ENCODE measurements at regions not wholly inside any gene's neighbourhood (a gene's known extent, or its start where the extent isn't known, plus 50 kb on each side); places are given as distances from the start of the nearest gene placed in this dataset.

DNA sequence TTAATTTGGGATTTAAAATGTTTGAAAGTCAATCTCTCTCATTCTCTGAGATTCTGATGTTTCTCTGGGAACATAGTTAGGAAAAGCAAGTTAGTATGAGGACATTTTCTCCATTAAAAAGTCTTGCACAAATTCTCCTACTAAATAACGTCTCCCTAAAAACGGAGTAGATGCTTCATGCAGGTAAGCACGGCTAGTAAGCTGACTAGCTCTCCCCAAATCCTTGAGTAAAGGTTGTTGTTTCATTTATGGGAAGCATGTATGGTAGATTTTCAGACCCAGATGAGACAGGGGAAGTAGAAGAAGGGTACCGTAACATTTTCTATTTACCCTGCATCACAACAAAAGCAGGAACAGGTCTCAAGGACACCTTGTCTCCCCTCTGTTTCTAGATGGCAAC is 181.5 kb upstream of the TSPY4 start:
- TF ChIP-seq POLR2A (IDR thresholded peaks at IDR 0.05; ENCODE audit: insufficient read depth in 1 of 2, low read depth in 2 of 2, low read length in 2 of 2), result no peak
- TF ChIP-seq, protein P1, sequence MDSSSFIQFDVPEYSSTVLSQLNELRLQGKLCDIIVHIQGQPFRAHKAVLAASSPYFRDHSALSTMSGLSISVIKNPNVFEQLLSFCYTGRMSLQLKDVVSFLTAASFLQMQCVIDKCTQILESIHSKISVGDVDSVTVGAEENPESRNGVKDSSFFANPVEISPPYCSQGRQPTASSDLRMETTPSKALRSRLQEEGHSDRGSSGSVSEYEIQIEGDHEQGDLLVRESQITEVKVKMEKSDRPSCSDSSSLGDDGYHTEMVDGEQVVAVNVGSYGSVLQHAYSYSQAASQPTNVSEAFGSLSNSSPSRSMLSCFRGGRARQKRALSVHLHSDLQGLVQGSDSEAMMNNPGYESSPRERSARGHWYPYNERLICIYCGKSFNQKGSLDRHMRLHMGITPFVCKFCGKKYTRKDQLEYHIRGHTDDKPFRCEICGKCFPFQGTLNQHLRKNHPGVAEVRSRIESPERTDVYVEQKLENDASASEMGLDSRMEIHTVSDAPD (CRISPR knock-in tag; IDR thresholded peaks at IDR 0.05), result no peak
- no peak for TF ChIP-seq FOSL1 (CRISPR knock-in tag; IDR thresholded peaks at IDR 0.05; ENCODE audit: borderline replicate concordance)
- TF ChIP-seq, protein P2, sequence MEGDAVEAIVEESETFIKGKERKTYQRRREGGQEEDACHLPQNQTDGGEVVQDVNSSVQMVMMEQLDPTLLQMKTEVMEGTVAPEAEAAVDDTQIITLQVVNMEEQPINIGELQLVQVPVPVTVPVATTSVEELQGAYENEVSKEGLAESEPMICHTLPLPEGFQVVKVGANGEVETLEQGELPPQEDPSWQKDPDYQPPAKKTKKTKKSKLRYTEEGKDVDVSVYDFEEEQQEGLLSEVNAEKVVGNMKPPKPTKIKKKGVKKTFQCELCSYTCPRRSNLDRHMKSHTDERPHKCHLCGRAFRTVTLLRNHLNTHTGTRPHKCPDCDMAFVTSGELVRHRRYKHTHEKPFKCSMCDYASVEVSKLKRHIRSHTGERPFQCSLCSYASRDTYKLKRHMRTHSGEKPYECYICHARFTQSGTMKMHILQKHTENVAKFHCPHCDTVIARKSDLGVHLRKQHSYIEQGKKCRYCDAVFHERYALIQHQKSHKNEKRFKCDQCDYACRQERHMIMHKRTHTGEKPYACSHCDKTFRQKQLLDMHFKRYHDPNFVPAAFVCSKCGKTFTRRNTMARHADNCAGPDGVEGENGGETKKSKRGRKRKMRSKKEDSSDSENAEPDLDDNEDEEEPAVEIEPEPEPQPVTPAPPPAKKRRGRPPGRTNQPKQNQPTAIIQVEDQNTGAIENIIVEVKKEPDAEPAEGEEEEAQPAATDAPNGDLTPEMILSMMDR (CRISPR knock-in tag; IDR thresholded peaks at IDR 0.05), result no peak
- TF ChIP-seq ZNF121 (CRISPR knock-in tag; IDR thresholded peaks at IDR 0.05), result no peak

All from HepG2 (cell line).